Stomach (tissue), 8 donors: ENCODE measurements at regions not wholly inside any gene's neighbourhood (a gene's known extent, or its start where the extent isn't known, plus 50 kb on each side); places are given as distances from the start of the nearest gene placed in this dataset.

Experiments
- DNase-seq, 2 donors: peaks; one replicate each; pipeline versions ENCODE4 v3.0.0 to v3.0.0-alpha.2; 2013 to 2019
- H3K27ac ChIP-seq, 5 donors: fragments of 200-600 bp in 4 of 5; sonication (generic) in 4 of 5; one replicate each; pipeline ENCODE4 v1.5.1; 2013 to 2019; ENCODE audit warnings: mild to moderate bottlenecking in 1 of 5, moderate library complexity in 1 of 5
- H3K27me3 ChIP-seq, 3 donors: fragments of 200-600 bp; sonication (generic); one replicate each; pipeline ENCODE4 v1.5.1; 2017 to 2019; ENCODE audit warnings: mixed run types in 1 of 3
- H3K36me3 ChIP-seq, 4 donors: fragments of 200-600 bp; sonication (generic); 1 replicate in 3 of 4; 2 replicates in 1 of 4; pipeline ENCODE4 v1.5.1; 2016 to 2019
- H3K4me1 ChIP-seq, 4 donors: fragments of 200-600 bp; sonication (generic); one replicate each; pipeline ENCODE4 v1.5.1; 2016 to 2019
- H3K4me3 ChIP-seq, 4 donors: fragments of 200-600 bp; sonication (generic) in 3 of 4; one replicate each; pipeline ENCODE4 v1.5.1; 2016 to 2019; ENCODE audit warnings: mild to moderate bottlenecking in 1 of 4
- H3K9me3 ChIP-seq, 4 donors: fragments of 200-600 bp; sonication (generic); one replicate each; pipeline ENCODE4 v1.5.1; 2016 to 2019
- CTCF ChIP-seq, 7 experiments: fragments of 450-650 bp in 4 of 7; fragments of 200-600 bp in 3 of 7; sonication (generic) in 3 of 7; IDR thresholded peaks; one replicate each; pipeline ENCODE4 v1.5.1; 2016 to 2019; ENCODE audit warnings: antibody characterized with exemption in 7 of 7, control low read depth in 2 of 7, mild to moderate bottlenecking in 1 of 7
- EP300 ChIP-seq: sonication (generic); formaldehyde crosslinking; IDR thresholded peaks from one replicate; pipeline ENCODE4 v1.6.1; 2017; ENCODE audit warnings: antibody characterized with exemption
- POLR2A ChIP-seq, 4 donors: fragments of 450-650 bp; IDR thresholded peaks; one replicate each; pipeline ENCODE4 v1.6.1; 2016; ENCODE audit warnings: antibody characterized with exemption in 4 of 4, control low read depth in 2 of 4, mild to moderate bottlenecking in 1 of 4, moderate library complexity in 1 of 4
- POLR2AphosphoS5 ChIP-seq, 3 donors: sonication (generic); formaldehyde crosslinking; IDR thresholded peaks; one replicate each; pipeline ENCODE4 v1.6.1; 2016; ENCODE audit warnings: antibody characterized with exemption in 3 of 3
- WGBS, 5 donors: extraction: QIAGEN DNeasy Blood & Tissue Kit in 3 of 5; methylation state at CpG; one replicate each; pipeline versions ENCODE4 v1.1.5 to v1.1.7; 2013 to 2018; 5-methylcytosine and 5-hydroxymethylcytosine counted together
- intact Hi-C: fragments of 100-400 bp; cut with DNase I; formaldehyde crosslinking; loops from one replicate; pipeline ENCODE4 v1.15.1; 2023; ENCODE audit warnings: low total_unique reads
- donor health status: healthy with polysubstance abuse.
- donor health status: Bipolar disorder and iron deficiency.
- donor health status: healthy.

- intact Hi-C loops = no loop called here
- no peak overlapping the region for H3K4me3 ChIP-seq
- TF ChIP-seq POLR2AphosphoS5 (IDR thresholded peaks at IDR 0.05) = no peak
- no peak for TF ChIP-seq CTCF (IDR thresholded peaks at IDR 0.05)
- no peak for TF ChIP-seq EP300
- TF ChIP-seq POLR2A (IDR thresholded peaks at IDR 0.05) = no peak
- no peak overlapping the region for H3K27ac ChIP-seq
- DNase-seq = no peak
- H3K36me3 ChIP-seq = no peaks in the 10 kb centered on the region
- WGBS, 5 donors = 32 to 42% (median 39%) methylated on average over 4 of the region's 4 CpGs
- H3K27me3 ChIP-seq = no peaks in the 10 kb centered on the region
- no peaks in the 10 kb centered on the region for H3K4me1 ChIP-seq
- peaks cover 0 to 9% (median 2%) of the 10 kb centered on the region in 4 donors for H3K9me3 ChIP-seq
Observed at GRCh38 chr9:80449513-80449912, 877.7 kb downstream of the TLE4 start.

GRCh38 chr9:80448996-80449395 is 877.2 kb downstream of the TLE4 start:
- Histone ChIP-seq H3K4me1 (no peaks in the 10 kb centered on the region), H3K27ac (no peak overlapping the region), H3K9me3 (peaks cover 0 to 6% (median 2%) of the 10 kb centered on the region in 4 donors), H3K4me3 (no peak overlapping the region), H3K27me3 (no peaks in the 10 kb centered on the region), H3K36me3 (no peaks in the 10 kb centered on the region)
- intact Hi-C loops = no loop called here
- no peak for TF ChIP-seq POLR2A (IDR thresholded peaks at IDR 0.05)
- TF ChIP-seq POLR2AphosphoS5 (IDR thresholded peaks at IDR 0.05) = no peak
- TF ChIP-seq EP300 = no peak
- DNase-seq = no peak
- 48 to 53% (median 52%) methylated on average over 2 of the region's 2 CpGs for WGBS, 5 donors

GRCh38 chr9:80447876-80448275 is 876.1 kb downstream of the TLE4 start:
- Histone ChIP-seq H3K9me3 (peaks cover 0 to 4% (median 0%) of the 10 kb centered on the region in 4 donors), H3K27me3 (no peaks in the 10 kb centered on the region), H3K27ac (no peak overlapping the region), H3K4me3 (no peak overlapping the region), H3K4me1 (no peaks in the 10 kb centered on the region), H3K36me3 (no peaks in the 10 kb centered on the region)
- DNase-seq = no peak
- TF ChIP-seq POLR2AphosphoS5 (IDR thresholded peaks at IDR 0.05) (no peak), CTCF (IDR thresholded peaks at IDR 0.05) (no peak), EP300 (no peak), POLR2A (IDR thresholded peaks at IDR 0.05) (no peak)
- 85 to 92% (median 91%) methylated on average over 3 of the region's 3 CpGs for WGBS, 5 donors
- intact Hi-C loops = no loop called here

- no peaks in the 10 kb centered on the region for H3K27me3 ChIP-seq
- H3K36me3 ChIP-seq = no peaks in the 10 kb centered on the region
- no peak for DNase-seq
- 89 to 94% (median 91%) methylated on average over 7 of the region's 7 CpGs for WGBS, 5 donors
- no peak overlapping the region for H3K27ac ChIP-seq
- TF ChIP-seq POLR2A (IDR thresholded peaks at IDR 0.05) = no peak
- TF ChIP-seq CTCF (IDR thresholded peaks at IDR 0.05) = no peak
- TF ChIP-seq POLR2AphosphoS5 (IDR thresholded peaks at IDR 0.05) = no peak
- TF ChIP-seq EP300 = no peak
- H3K4me1 ChIP-seq = no peaks in the 10 kb centered on the region
- intact Hi-C loops = no loop called here
- no peak overlapping the region for H3K4me3 ChIP-seq
- no peaks in the 10 kb centered on the region for H3K9me3 ChIP-seq
Observed at GRCh38 chr9:80440724-80441123, 869.0 kb downstream of the TLE4 start.

- Histone ChIP-seq H3K27ac (no peak overlapping the region), H3K4me3 (no peak overlapping the region), H3K4me1 (no peaks in the 10 kb centered on the region), H3K36me3 (no peaks in the 10 kb centered on the region), H3K27me3 (no peaks in the 10 kb centered on the region), H3K9me3 (no peaks in the 10 kb centered on the region)
- WGBS, 5 donors = 63 to 83% (median 65%) methylated on average over 1 of the region's 1 CpG
- intact Hi-C loops = no loop called here
- DNase-seq = no peak
- TF ChIP-seq EP300 (no peak), POLR2A (IDR thresholded peaks at IDR 0.05) (no peak), POLR2AphosphoS5 (IDR thresholded peaks at IDR 0.05) (no peak), CTCF (IDR thresholded peaks at IDR 0.05) (no peak)
Observed at GRCh38 chr9:80437825-80438224, 866.1 kb downstream of the TLE4 start.
